Kidney epithelial cell (primary cell): ENCODE measurements at regions not wholly inside any gene's neighbourhood (a gene's known extent, or its start where the extent isn't known, plus 50 kb on each side); places are given as distances from the start of the nearest gene placed in this dataset.
A peak's percentile ranks its signal among the peaks of the same experiment; 100 is the strongest.

Experiments
- DNase-seq: peaks from one replicate; pipeline ENCODE4 v3.0.0-alpha.2; 2010; ENCODE audit warnings: low read depth
- H3K27me3 ChIP-seq: 2 replicates; pipeline ENCODE4 v1.6.0; 2011; ENCODE audit warnings: low read length; ENCODE audit not compliant: control insufficient read depth, insufficient read depth
- H3K36me3 ChIP-seq: 2 replicates; pipeline ENCODE4 v1.5.1; 2011; ENCODE audit warnings: low read length; ENCODE audit not compliant: control insufficient read depth, insufficient read depth
- H3K4me3 ChIP-seq: 2 replicates; pipeline ENCODE4 v1.5.1; 2011; ENCODE audit warnings: low read depth, mild to moderate bottlenecking, control low read depth, low read length
- CTCF ChIP-seq: IDR thresholded peaks from 2 replicates; pipeline ENCODE4 v1.5.1; 2011; ENCODE audit warnings: mild to moderate bottlenecking, moderate library complexity, low read length, control low read depth, inconsistent platforms; ENCODE audit not compliant: insufficient read depth, poor library complexity, severe bottlenecking

GRCh38 chr13:107043021-107043956 is 475.4 kb upstream of the ARGLU1 start:
- TF ChIP-seq CTCF = no peak
- DNase-seq = peak; percentile 61
- no peaks in the 10 kb centered on the region for H3K36me3 ChIP-seq
- H3K4me3 ChIP-seq = no peak overlapping the region
- H3K27me3 ChIP-seq = no peaks in the 10 kb centered on the region

- no peaks in the 10 kb centered on the region for H3K36me3 ChIP-seq
- H3K27me3 ChIP-seq = no peaks in the 10 kb centered on the region
- no peak for TF ChIP-seq CTCF
- H3K4me3 ChIP-seq = no peak overlapping the region
- DNase-seq = peak; percentile 12
Measured at GRCh38 chr13:107035778-107036177, 467.8 kb upstream of the ARGLU1 start.

- no peaks in the 10 kb centered on the region for H3K27me3 ChIP-seq
- no peak for TF ChIP-seq CTCF
- DNase-seq = no peak
Measured at GRCh38 chr13:107035186-107035585, 467.2 kb upstream of the ARGLU1 start.

GRCh38 chr13:107034236-107034872 is 466.4 kb upstream of the ARGLU1 start:
- TF ChIP-seq CTCF = no peak
- DNase-seq = no peak
- Histone ChIP-seq H3K36me3 (no peaks in the 10 kb centered on the region), H3K27me3 (no peaks in the 10 kb centered on the region), H3K4me3 (no peak overlapping the region)

More at GRCh38 chr13:107035186-107035585, 467.2 kb upstream of the ARGLU1 start:
- no peaks in the 10 kb centered on the region for H3K36me3 ChIP-seq
- H3K4me3 ChIP-seq = no peak overlapping the region

- Histone ChIP-seq H3K4me3 (no peak overlapping the region), H3K27me3 (no peaks in the 10 kb centered on the region), H3K36me3 (no peaks in the 10 kb centered on the region)
- no peak for DNase-seq
- TF ChIP-seq CTCF = no peak
Measured at GRCh38 chr13:107031716-107032115, 463.8 kb upstream of the ARGLU1 start.

GRCh38 chr13:107028751-107029150 is 460.8 kb upstream of the ARGLU1 start:
- no peak for DNase-seq
- TF ChIP-seq CTCF = no peak

More at GRCh38 chr13:107028751-107029150, 460.8 kb upstream of the ARGLU1 start:
- no peaks in the 10 kb centered on the region for H3K27me3 ChIP-seq
- no peaks in the 10 kb centered on the region for H3K36me3 ChIP-seq
- H3K4me3 ChIP-seq = no peak overlapping the region
